Tongue (tissue), 1 donor: ENCODE measurements at regions not wholly inside any gene's neighbourhood (a gene's known extent, or its start where the extent isn't known, plus 50 kb on each side); places are given as distances from the start of the nearest gene placed in this dataset.
A peak's percentile ranks its signal among the peaks of the same experiment; 100 is the strongest.

Source experiments
- DNase-seq: peaks from one replicate; pipeline ENCODE4 v3.0.0-alpha.2; 2015

DNA sequence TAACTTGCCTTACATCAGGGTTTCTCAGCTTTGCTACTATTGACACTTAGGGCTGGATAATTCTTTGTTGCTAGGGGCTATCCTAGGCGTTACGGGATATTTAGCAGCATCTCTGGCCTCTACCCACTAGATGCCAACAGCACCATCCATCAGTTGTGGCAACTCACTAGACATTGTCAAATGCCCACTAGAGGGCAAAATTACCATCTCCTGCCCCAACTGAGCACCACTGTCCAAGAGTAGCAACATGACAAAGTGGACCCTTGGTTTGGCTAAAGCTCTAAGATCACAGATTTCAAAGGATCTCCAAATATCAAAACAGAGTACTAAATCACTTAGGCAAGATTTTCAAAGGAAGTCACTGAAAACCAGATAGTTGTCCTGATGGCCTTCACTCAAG, 251.7 kb upstream of the TBX3 start:
- no peak for DNase-seq

GRCh38 chr12:114933428-114934160, 249.6 kb upstream of the TBX3 start:
- no peak for DNase-seq

DNA sequence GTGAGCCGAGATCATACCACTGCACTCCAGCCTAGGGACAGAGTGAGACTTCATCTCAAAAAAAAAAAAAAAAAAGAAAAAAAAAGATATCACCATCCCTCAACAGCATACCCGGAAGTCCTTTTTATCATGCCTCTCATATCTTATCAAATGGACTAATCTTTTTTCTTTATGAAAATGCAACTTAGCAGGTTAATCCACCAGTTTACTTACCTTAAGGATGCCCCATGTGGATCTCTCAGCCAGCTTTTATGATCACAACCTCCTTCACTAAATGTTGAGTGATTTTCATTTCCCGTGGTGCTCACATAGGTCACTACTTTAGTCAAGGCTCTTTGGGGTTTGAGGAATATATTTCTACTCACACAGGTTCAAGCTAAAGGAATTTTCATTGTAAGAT, 248.8 kb upstream of the TBX3 start:
- DNase-seq, result no peak

DNA sequence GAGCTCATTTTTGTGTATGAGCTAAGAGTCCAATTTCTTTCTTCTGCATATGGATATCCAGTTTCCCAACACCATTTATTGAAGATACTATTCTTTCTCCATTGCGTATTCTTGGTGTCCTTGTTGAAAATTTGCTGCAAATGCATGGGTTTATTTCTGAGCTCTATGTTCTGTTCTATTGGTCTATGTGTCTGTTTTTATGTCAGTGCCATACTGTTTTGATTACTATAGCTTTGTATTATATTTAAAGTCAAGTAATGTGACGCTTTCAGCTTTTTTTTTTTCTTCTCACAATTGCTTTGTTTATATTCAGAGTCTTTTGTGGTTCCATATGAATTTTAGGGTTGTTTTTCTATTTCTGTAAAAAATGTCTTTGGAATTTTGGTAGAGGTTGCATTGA, 247.1 kb upstream of the TBX3 start:
- no peak for DNase-seq

- no peak for DNase-seq
Measured at GRCh38 chr12:114926341-114926740, 242.4 kb upstream of the TBX3 start.

- no peak for DNase-seq
Measured at GRCh38 chr12:114924946-114925475, 241.0 kb upstream of the TBX3 start.

DNA sequence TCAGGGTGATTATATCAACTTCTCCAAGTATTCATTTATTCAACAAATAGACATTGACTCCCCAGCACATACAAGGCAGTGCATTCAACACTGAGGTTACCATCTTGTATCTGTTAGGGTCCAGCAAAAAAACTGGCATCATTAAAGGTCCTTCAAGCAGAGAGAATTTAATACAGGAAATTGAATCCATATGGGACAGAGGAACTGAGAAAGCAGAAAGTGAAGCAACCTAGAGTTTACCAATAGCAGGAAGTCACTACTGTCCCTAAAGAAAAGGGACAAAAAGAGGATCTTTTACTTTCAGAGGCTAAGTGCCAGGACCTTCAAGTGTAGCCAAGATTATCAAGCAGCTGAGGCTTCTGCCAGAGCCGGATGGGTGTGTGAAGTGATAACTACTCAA, 237.8 kb upstream of the TBX3 start:
- DNase-seq, result no peak

DNA sequence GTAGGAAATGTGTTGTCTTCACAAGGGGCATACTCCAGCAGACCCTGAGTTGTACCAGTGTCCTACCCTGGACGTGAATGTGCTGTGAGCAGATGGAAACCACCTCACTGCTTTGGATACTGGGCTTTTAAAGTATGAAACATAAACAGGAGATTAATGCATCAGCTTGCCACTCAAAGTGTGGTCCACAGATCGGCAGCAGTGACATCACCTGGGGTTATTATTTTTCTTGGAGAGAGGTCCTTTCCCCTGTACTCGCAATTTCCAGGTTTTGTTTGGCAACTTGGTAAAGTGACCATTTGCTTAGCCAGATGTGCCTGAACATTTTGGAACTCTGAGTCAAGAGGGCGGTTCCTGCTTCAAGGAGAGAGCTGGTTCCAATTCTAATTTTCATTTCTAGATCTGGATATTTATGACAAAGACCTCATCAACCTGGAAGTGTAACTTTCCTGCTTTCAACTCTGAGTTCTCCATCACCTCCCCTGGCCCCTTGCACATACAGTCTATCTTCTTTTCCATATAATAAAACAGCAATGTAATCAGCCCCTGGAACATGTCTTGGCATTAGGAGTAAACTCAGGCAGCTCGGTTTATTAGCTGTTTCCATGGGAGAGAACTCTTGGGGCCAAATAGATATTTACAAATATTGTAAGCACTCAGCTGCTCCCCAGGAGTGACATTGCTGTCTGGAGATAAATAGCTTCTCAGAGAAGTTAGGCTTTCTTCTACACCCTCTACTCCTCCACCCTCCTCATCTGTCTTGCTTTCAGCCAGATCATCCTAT, 237.0 kb upstream of the TBX3 start:
- peak; percentile 22 for DNase-seq

DNA sequence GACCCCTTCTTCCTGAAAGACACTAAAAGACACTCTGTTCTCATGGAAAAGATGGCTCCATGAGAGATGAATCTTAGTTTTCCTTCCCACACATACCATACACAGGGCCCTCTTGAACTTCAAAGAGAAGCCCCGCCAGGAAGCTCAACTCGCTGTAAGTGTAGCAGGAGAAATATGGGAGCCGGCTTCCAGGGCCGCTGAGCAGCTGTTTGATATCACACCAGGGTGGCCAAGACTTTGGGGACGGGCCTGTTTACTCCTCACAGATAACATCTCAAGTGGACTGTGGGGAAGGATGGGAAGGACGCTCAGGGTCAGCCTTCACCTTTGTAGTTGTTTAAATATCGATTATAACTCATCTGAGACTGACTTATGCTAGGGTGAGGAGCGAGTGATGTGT, 235.5 kb upstream of the TBX3 start:
- DNase-seq, result peak; percentile 42

- no peak for DNase-seq
Measured at GRCh38 chr12:114918535-114919233, 234.7 kb upstream of the TBX3 start.

GRCh38 chr12:114917953-114918352, 234.0 kb upstream of the TBX3 start:
- no peak for DNase-seq

GRCh38 chr12:114917307-114917706, 233.3 kb upstream of the TBX3 start:
- DNase-seq, result no peak

DNA sequence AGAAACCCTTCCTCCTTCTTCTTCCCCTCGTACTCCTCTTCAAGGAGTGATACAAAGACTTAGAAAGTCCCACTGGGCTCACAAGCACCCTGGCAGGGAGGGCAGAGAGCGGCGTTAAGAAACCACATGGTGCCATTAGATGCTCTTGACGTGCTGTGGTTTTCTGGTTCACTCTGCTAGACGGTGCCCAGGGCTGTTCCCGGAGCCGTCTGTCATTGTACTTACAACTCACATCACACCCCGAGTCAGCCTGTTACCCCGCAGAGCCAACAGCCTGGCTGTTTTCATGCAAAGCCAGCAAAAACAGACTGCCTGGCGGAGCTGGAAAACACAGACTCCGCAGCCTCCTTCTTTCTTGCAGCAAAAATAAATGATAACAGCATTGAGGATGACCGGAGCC, 232.6 kb upstream of the TBX3 start:
- no peak for DNase-seq

GRCh38 chr12:114916124-114916523, 232.1 kb upstream of the TBX3 start:
- no peak for DNase-seq

DNA sequence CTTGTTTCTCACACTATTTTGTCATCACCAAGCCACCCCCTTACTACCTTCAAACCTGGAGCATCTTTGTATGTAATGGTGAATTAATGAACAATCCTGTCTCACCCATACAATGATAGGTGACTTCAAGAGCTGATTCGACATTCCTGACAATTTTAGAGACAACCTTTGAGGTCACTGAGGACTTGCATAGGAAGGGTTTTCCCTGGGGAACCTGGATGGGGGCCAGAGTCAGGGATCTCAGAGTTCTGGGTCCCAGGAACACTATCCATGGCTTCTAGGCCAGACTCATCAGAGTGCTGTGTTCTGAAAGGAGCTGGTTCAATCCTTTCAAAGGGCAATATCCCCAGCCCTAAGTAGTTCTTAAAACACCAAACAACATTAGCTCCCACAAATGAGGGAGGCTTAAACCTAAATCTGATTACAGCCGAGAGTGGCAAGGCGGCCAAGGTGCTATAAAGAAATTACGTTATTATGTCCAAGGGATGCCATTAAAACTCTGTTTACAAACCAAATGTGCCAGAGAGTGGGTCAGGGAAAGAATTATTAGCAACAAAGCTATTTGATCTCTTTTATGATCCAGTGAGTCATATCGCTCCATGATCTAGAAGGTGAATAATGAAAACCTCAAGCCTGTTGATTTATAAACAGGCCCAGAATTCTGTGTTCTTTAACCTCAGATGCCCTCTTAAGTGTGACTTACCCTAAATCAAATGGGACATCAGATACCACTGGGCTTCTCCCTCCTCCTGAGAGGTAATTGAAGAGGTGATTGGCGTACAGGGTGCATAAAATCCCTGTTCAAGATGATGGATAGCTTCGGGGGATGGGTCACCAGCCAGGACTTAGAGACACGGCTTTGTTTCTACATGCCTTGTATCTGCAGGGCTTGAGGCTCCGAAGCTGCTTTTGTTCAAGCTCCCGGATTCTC, 230.2 kb upstream of the TBX3 start:
- no peak for DNase-seq

- DNase-seq, result no peak
Measured at GRCh38 chr12:114912811-114913210, 228.8 kb upstream of the TBX3 start.

- DNase-seq, result no peak
Measured at GRCh38 chr12:114911196-114911595, 227.2 kb upstream of the TBX3 start.

DNA sequence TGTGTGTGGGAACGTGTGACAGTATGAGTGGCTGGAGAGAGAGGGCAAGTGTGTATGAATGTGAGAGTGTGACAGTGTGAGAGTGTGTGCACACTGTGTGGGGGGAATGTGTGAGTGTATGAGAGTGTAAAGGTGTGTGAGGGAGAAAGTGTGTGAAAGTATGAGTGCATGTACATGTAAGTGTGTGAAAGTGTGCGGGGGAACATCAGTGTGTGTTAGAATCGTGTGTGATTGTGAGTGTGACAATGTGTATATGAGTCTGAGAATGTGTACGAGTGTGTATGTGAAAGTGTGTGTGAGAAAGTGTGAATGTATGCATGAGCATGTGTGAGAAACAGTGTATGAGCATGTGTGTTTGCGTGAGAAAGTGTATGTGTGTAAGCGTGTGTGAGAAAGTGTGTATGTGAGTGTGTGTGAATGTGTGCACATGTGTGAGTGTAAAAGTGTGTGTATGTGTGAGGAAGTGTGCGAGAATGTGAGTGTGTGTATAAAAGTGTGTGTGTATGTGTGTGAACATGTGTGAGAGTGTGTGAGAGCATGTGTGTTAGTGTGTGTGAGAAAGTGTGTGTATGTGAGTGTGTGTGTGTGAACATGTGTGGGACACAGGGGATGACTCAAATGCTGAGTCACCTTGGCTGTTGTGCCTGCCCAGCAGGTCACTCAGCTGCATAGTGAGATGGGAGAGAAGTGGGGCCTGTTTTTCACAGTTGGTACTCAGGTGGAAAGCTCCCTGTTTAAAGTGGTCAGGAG, 220.5 kb upstream of the TBX3 start:
- no peak for DNase-seq

GRCh38 chr12:114903083-114903691, 219.2 kb upstream of the TBX3 start:
- no peak for DNase-seq

- no peak for DNase-seq
Measured at GRCh38 chr12:114902665-114903064, 218.7 kb upstream of the TBX3 start.

DNA sequence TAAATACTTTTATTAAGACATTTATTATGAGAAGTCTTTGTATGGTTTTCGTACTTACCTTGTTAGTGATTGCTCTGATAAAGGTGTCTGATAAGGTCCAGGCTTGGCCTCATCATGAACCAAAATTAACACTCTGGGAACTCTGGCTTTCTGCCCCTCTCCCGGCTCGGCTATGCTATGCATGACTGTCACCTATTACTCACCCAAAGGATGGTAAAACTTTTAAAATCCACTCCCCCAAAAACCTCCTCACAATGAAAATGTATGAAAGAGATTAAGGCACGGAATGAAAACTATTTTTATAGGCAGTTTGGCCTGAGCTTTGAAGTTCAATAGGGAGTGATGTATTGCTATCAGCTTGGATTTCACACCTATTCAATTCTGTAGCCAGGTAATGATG, 217.3 kb upstream of the TBX3 start:
- no peak for DNase-seq
